Esophagus squamous epithelium (tissue), 4 donors: ENCODE measurements at regions not wholly inside any gene's neighbourhood (a gene's known extent, or its start where the extent isn't known, plus 50 kb on each side); places are given as distances from the start of the nearest gene placed in this dataset.

Experiments used
- CTCF ChIP-seq, 6 experiments: fragments of 450-650 bp in 4 of 6; fragments of 200-600 bp in 2 of 6; sonication (generic) in 2 of 6; IDR thresholded peaks; one replicate each; pipeline ENCODE4 v1.5.1; 2016 to 2019; ENCODE audit warnings: antibody characterized with exemption in 6 of 6, mild to moderate bottlenecking in 4 of 6, moderate library complexity in 4 of 6
- POLR2A ChIP-seq, 4 donors: fragments of 450-650 bp; IDR thresholded peaks; one replicate each; pipeline ENCODE4 v1.6.1; 2017; ENCODE audit warnings: antibody characterized with exemption in 4 of 4, mild to moderate bottlenecking in 4 of 4, moderate library complexity in 3 of 4

GRCh38 chr10:78777867-78778266 lies 290.9 kb upstream of the ZMIZ1 start:
- TF ChIP-seq CTCF (IDR thresholded peaks at IDR 0.05) (no peak), POLR2A (IDR thresholded peaks at IDR 0.05) (no peak)
